ENCODE measurements at regions not wholly inside any gene's neighbourhood (a gene's known extent, or its start where the extent isn't known, plus 50 kb on each side); places are given as distances from the start of the nearest gene placed in this dataset.
A peak's percentile ranks its signal among the peaks of the same experiment; 100 is the strongest.

DNA sequence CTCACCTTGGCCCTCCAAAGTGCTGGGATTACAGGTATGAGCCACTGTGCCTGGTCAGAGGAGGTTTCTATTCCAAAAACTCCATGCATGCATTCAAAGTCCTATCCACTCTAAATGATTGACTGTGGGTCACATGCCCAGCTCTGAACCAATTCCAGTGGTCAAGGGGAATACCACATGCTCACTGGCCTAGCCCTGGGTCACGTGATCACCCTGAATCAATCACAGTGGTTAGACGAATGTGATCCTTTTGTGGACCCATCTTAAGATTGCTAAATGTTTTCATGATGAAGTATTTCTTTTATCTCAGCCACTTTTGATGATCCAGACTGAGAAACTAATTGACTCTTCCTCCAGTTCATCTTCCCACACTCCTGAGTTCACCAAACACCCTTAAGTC lies 475.8 kb downstream of the PREX1 start:
- no peak for TF ChIP-seq FOXM1 (IDR thresholded peaks at IDR 0.05; ENCODE audit: borderline replicate concordance, low read depth)
- TF ChIP-seq TAF1 (IDR thresholded peaks at IDR 0.05; ENCODE audit: low read depth), result no peak
- no peak for TF ChIP-seq EP300 (IDR thresholded peaks at IDR 0.05; ENCODE audit: borderline replicate concordance)
- TF ChIP-seq TCF12 (IDR thresholded peaks at IDR 0.05; ENCODE audit: low read depth), result no peak
- TF ChIP-seq CREB1 (IDR thresholded peaks at IDR 0.05; ENCODE audit: low read depth), result no peak
- TF ChIP-seq EGR1 (IDR thresholded peaks at IDR 0.05), result no peak
- TF ChIP-seq, protein P1, sequence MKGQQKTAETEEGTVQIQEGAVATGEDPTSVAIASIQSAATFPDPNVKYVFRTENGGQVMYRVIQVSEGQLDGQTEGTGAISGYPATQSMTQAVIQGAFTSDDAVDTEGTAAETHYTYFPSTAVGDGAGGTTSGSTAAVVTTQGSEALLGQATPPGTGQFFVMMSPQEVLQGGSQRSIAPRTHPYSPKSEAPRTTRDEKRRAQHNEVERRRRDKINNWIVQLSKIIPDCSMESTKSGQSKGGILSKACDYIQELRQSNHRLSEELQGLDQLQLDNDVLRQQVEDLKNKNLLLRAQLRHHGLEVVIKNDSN (IDR thresholded peaks at IDR 0.05), result no peak; the same call in 1 of the 2 replicates
- TF ChIP-seq TEAD4 (IDR thresholded peaks at IDR 0.05), result no peak
- no peak for TF ChIP-seq NFIC (IDR thresholded peaks at IDR 0.05)
- no peak for TF ChIP-seq CEBPB (IDR thresholded peaks at IDR 0.05)
- TF ChIP-seq, protein P2, sequence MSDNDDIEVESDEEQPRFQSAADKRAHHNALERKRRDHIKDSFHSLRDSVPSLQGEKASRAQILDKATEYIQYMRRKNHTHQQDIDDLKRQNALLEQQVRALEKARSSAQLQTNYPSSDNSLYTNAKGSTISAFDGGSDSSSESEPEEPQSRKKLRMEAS (IDR thresholded peaks at IDR 0.05), result no peak
- no peak for TF ChIP-seq YY1 (IDR thresholded peaks at IDR 0.05; ENCODE audit: low read depth)
- no peak for TF ChIP-seq RAD21 (IDR thresholded peaks at IDR 0.05; ENCODE audit: low read depth)
- TF ChIP-seq, protein P3, sequence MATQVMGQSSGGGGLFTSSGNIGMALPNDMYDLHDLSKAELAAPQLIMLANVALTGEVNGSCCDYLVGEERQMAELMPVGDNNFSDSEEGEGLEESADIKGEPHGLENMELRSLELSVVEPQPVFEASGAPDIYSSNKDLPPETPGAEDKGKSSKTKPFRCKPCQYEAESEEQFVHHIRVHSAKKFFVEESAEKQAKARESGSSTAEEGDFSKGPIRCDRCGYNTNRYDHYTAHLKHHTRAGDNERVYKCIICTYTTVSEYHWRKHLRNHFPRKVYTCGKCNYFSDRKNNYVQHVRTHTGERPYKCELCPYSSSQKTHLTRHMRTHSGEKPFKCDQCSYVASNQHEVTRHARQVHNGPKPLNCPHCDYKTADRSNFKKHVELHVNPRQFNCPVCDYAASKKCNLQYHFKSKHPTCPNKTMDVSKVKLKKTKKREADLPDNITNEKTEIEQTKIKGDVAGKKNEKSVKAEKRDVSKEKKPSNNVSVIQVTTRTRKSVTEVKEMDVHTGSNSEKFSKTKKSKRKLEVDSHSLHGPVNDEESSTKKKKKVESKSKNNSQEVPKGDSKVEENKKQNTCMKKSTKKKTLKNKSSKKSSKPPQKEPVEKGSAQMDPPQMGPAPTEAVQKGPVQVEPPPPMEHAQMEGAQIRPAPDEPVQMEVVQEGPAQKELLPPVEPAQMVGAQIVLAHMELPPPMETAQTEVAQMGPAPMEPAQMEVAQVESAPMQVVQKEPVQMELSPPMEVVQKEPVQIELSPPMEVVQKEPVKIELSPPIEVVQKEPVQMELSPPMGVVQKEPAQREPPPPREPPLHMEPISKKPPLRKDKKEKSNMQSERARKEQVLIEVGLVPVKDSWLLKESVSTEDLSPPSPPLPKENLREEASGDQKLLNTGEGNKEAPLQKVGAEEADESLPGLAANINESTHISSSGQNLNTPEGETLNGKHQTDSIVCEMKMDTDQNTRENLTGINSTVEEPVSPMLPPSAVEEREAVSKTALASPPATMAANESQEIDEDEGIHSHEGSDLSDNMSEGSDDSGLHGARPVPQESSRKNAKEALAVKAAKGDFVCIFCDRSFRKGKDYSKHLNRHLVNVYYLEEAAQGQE (IDR thresholded peaks at IDR 0.05; ENCODE audit: low read depth), result no peak
- TF ChIP-seq ZBTB7A (IDR thresholded peaks at IDR 0.05; ENCODE audit: low read depth), result no peak

DNA sequence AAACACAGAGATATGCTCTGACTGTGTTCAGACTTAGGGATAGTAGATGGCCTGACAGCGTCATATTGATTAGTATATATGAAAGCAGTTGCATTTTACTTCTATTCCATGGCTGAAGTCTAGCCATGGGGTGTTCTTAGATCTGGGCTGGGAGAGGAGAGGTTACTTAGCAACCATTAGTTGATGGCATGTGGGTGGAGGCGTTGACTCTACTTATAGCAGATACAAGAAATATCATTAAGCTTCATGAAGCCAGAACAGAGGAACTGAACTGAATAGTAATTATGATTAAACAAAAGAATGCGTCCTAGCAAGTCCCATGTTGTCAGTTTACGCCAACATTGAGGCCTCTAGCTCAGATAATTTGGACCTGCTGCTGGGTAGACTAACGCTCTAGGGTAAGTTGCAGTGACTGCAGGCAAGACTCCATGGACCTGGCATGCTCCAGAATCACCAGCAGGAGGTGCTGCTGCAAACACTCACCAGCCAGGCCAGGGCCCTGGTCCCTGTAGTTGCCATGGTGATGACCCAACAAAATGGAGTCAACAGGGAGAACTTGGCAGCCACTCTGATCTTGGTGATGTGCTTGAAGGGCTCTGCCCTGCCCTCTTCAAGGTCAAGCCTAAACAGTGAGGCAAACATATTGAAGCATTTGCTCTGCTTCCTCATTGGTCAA lies 477.3 kb downstream of the PREX1 start:
- TF ChIP-seq RAD21 (IDR thresholded peaks at IDR 0.05; ENCODE audit: low read depth), result peak; percentile 21; the same call in 1 of the 2 replicates
- TF ChIP-seq TAF1 (IDR thresholded peaks at IDR 0.05; ENCODE audit: low read depth), result no peak
- TF ChIP-seq FOXM1 (IDR thresholded peaks at IDR 0.05; ENCODE audit: borderline replicate concordance, low read depth), result no peak
- no peak for TF ChIP-seq EP300 (IDR thresholded peaks at IDR 0.05; ENCODE audit: borderline replicate concordance)
- no peak for TF ChIP-seq NFIC (IDR thresholded peaks at IDR 0.05)

DNA sequence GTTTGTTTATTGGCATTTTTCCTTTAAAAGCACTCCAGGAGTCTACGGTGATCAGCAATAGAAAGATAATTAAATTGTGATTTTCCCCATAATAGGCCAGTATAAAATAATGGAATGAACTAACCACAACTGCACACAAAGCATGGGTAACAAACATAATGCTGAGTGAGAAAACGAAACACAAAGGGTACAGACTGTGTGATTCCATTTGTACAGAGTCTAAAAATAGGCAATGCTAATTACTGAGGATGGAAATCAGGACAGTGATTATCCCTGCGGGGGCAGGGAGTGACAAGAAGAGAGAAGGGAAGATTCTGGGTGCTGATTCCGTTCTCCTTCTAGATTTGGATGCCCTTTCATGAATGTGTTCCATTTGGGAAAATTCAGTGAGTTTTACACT lies 478.1 kb downstream of the PREX1 start:
- TF ChIP-seq TCF12 (IDR thresholded peaks at IDR 0.05; ENCODE audit: low read depth) (no peak), CREB1 (IDR thresholded peaks at IDR 0.05; ENCODE audit: low read depth) (no peak), ZBTB7A (IDR thresholded peaks at IDR 0.05; ENCODE audit: low read depth) (no peak), EP300 (IDR thresholded peaks at IDR 0.05; ENCODE audit: borderline replicate concordance) (no peak), EGR1 (IDR thresholded peaks at IDR 0.05) (no peak), FOXM1 (IDR thresholded peaks at IDR 0.05; ENCODE audit: borderline replicate concordance, low read depth) (no peak), TEAD4 (IDR thresholded peaks at IDR 0.05) (no peak), TAF1 (IDR thresholded peaks at IDR 0.05; ENCODE audit: low read depth) (no peak)
- TF ChIP-seq, protein P2 (IDR thresholded peaks at IDR 0.05), result no peak
- TF ChIP-seq, protein P3 (IDR thresholded peaks at IDR 0.05; ENCODE audit: low read depth), result no peak

DNA sequence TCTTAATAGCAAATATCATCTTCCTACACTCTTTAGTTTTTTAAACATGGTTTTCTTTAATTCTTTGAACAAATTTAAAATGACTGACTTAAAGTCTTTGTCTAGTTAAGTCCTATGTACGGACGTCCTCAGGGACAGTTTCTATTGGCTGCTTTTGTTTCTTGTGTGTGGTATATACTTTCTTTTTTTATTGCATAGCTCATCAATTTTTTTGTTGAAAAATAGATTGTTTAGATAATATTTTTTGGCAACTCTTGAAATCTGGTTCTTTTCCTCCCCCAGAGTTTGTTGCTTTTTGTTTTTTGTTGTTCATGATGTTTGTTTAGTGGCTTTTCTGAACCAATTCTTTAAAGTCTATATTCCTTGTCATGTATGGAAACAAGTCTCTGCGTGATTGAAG lies 479.8 kb downstream of the PREX1 start:
- TF ChIP-seq TCF12 (IDR thresholded peaks at IDR 0.05; ENCODE audit: low read depth) (no peak), TEAD4 (IDR thresholded peaks at IDR 0.05) (no peak), TAF1 (IDR thresholded peaks at IDR 0.05; ENCODE audit: low read depth) (no peak), RAD21 (IDR thresholded peaks at IDR 0.05; ENCODE audit: low read depth) (no peak)
- TF ChIP-seq, protein P1 (IDR thresholded peaks at IDR 0.05), result no peak
- TF ChIP-seq, protein P2 (IDR thresholded peaks at IDR 0.05), result no peak
- TF ChIP-seq, protein P3 (IDR thresholded peaks at IDR 0.05; ENCODE audit: low read depth), result no peak

All from Ishikawa (cell line).